ENCODE measurements at regions not wholly inside any gene's neighbourhood (a gene's known extent, or its start where the extent isn't known, plus 50 kb on each side); places are given as distances from the start of the nearest gene placed in this dataset.

- Histone ChIP-seq H3K27me3 (no peaks in the 10 kb centered on the region), H3K4me3 (no peak overlapping the region), H3K36me3 (no peaks in the 10 kb centered on the region), H3K4me1 (no peaks in the 10 kb centered on the region), H3K9me3 (no peaks in the 10 kb centered on the region), H3K27ac (no peak overlapping the region)
- DNase-seq: no peak
- no peak for TF ChIP-seq CTCF (IDR thresholded peaks at IDR 0.05)
- no peak for TF ChIP-seq POLR2A (IDR thresholded peaks at IDR 0.05)
- 86 to 87% methylated on average over 9 to 13 of the region's 13 CpGs for WGBS, 2 donors
- intact Hi-C loops (cut with DNase I): no loop called here
Observed at GRCh38 chr13:89880201-89880600, 1467.3 kb upstream of the MIR17HG start.

GRCh38 chr13:89883893-89884448, 1463.5 kb upstream of the MIR17HG start:
- TF ChIP-seq POLR2A (IDR thresholded peaks at IDR 0.05): no peak
- no peak for TF ChIP-seq CTCF (IDR thresholded peaks at IDR 0.05)
- no peaks in the 10 kb centered on the region for H3K27me3 ChIP-seq
- H3K4me3 ChIP-seq: no peak overlapping the region
- DNase-seq: no peak
- no peak overlapping the region for H3K27ac ChIP-seq
- intact Hi-C loops (cut with DNase I): no loop called here
- no peaks in the 10 kb centered on the region for H3K9me3 ChIP-seq
- no peaks in the 10 kb centered on the region for H3K4me1 ChIP-seq
- no peaks in the 10 kb centered on the region for H3K36me3 ChIP-seq
- WGBS, 2 donors: 82 to 100% methylated on average over 6 to 11 of the region's 41 CpGs

- Histone ChIP-seq H3K27ac (no peak overlapping the region), H3K4me3 (no peak overlapping the region), H3K9me3 (no peaks in the 10 kb centered on the region), H3K27me3 (no peaks in the 10 kb centered on the region), H3K4me1 (no peaks in the 10 kb centered on the region), H3K36me3 (no peaks in the 10 kb centered on the region)
- TF ChIP-seq POLR2A (IDR thresholded peaks at IDR 0.05): no peak
- no peak for TF ChIP-seq CTCF (IDR thresholded peaks at IDR 0.05)
- DNase-seq: no peak
- intact Hi-C loops (cut with DNase I): no loop called here
Observed at GRCh38 chr13:89890806-89891205, 1456.7 kb upstream of the MIR17HG start.

- intact Hi-C loops (cut with DNase I): no loop called here
- 38 to 54% methylated on average over 2 of the region's 2 CpGs for WGBS, 2 donors
- H3K4me1 ChIP-seq: no peaks in the 10 kb centered on the region
- TF ChIP-seq POLR2A (IDR thresholded peaks at IDR 0.05) (no peak), CTCF (IDR thresholded peaks at IDR 0.05) (no peak)
- H3K27ac ChIP-seq: no peak overlapping the region
- DNase-seq: no peak
- no peaks in the 10 kb centered on the region for H3K9me3 ChIP-seq
- no peak overlapping the region for H3K4me3 ChIP-seq
- H3K36me3 ChIP-seq: no peaks in the 10 kb centered on the region
- no peaks in the 10 kb centered on the region for H3K27me3 ChIP-seq
Observed at GRCh38 chr13:89891416-89891815, 1456.1 kb upstream of the MIR17HG start.

GRCh38 chr13:89897681-89898080, 1449.8 kb upstream of the MIR17HG start:
- Histone ChIP-seq H3K27ac (no peak overlapping the region), H3K4me1 (no peaks in the 10 kb centered on the region), H3K9me3 (no peaks in the 10 kb centered on the region), H3K4me3 (no peak overlapping the region), H3K36me3 (no peaks in the 10 kb centered on the region), H3K27me3 (no peaks in the 10 kb centered on the region)
- WGBS, 2 donors: 61 to 95% methylated on average over 1 of the region's 1 CpG
- intact Hi-C loops (cut with DNase I): no loop called here
- DNase-seq: no peak
- TF ChIP-seq CTCF (IDR thresholded peaks at IDR 0.05) (no peak), POLR2A (IDR thresholded peaks at IDR 0.05) (no peak)

Measured in esophagus squamous epithelium (tissue), 5 donors.